Activated CD8-positive, alpha-beta T cell treated with anti-CD3 and anti-CD28 coated beads, Interleukin-2, amount 10 ng/mL, durations not matched to agents 7 days and 5 days (primary cell): ENCODE measurements at regions not wholly inside any gene's neighbourhood (a gene's known extent, or its start where the extent isn't known, plus 50 kb on each side); places are given as distances from the start of the nearest gene placed in this dataset.

ENCODE experiments used
- ATAC-seq: fragments of 150-1000 bp; cut with Tn5 transposase; one replicate; pipeline ENCODE4 v1.10.0; 2021; ENCODE audit warnings: moderate library complexity
- CTCF ChIA-PET: fragments of 350-600 bp; sonication (Branson Sonifier 250); formaldehyde crosslinking; loops from one replicate; lab custom pipeline; 2021; ENCODE audit warnings: antibody characterized with exemption; lab: Charles Lee
- POLR2A ChIA-PET: fragments of 350-600 bp; sonication (Branson Sonifier 250); formaldehyde crosslinking; loops from one replicate; lab custom pipeline; 2021; ENCODE audit warnings: antibody characterized with exemption; lab: Charles Lee
- DNase-seq: peaks from one replicate; pipeline ENCODE4 v3.0.0-alpha.2; 2020
- H3K27ac Mint-ChIP-seq: one replicate; pipeline ENCODE4 v1.8.0; 2021; ENCODE audit warnings: mild to moderate bottlenecking, mixed read lengths
- H3K27me3 Mint-ChIP-seq: one replicate; pipeline ENCODE4 v1.8.0; 2021; ENCODE audit warnings: low read depth, mixed read lengths
- H3K36me3 Mint-ChIP-seq: one replicate; pipeline ENCODE4 v1.8.0; 2021; ENCODE audit warnings: low read depth, mixed read lengths
- H3K4me1 Mint-ChIP-seq: one replicate; pipeline ENCODE4 v1.8.0; 2021; ENCODE audit warnings: low read depth, mixed read lengths
- H3K4me3 Mint-ChIP-seq: one replicate; pipeline ENCODE4 v1.8.0; 2021; ENCODE audit warnings: mild to moderate bottlenecking, mixed read lengths
- H3K9me3 Mint-ChIP-seq: one replicate; pipeline ENCODE4 v1.8.0; 2022; ENCODE audit warnings: mixed read lengths; ENCODE audit not compliant: insufficient read depth

DNA sequence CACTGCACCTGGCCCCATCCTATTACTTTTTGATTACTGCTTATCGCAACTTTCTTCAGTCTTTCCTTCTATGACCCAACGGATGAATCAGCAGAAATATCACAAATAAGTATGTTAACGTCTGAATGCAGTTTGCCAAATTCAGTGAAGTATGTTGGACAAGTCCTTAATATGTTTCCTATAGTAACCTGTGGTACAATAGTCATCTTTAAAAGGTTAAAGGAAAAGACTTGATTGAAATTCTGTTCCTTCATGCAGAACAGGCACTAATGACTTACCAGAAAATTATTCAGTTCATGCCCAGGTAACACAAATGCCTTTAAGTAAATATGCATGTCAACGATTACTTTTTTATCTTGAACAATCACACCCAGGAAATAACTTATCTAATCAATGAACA is 242.6 kb downstream of the KCTD12 start:
- no peak for DNase-seq
- peaks cover 4% of the 10 kb centered on the region for H3K27me3 Mint-ChIP-seq
- H3K9me3 Mint-ChIP-seq: no peaks in the 10 kb centered on the region
- no peak for ATAC-seq
- H3K4me1 Mint-ChIP-seq: no peaks in the 10 kb centered on the region
- H3K4me3 Mint-ChIP-seq: no peak overlapping the region
- H3K36me3 Mint-ChIP-seq: no peaks in the 10 kb centered on the region
- no peak overlapping the region for H3K27ac Mint-ChIP-seq
- CTCF ChIA-PET: no interaction called here
- POLR2A ChIA-PET: no interaction called here

DNA sequence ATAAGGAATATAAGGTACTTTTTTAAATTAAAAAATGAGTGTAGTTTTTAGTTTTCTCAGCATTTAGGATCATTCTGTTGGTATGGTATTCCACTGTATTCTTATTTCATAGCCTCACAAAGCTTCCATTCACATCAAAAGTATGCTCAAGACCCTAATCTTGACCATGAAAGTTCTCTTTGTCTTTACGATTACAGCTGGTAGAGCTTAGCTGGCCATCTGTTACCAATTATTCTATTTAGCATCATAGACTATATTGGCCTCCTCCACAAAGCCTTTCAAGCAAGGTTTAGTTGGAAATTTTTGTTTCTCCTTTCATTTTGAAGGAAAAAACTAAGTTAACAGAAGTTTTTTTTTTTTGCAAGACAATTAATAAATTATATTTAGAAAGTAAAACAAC is 245.1 kb downstream of the KCTD12 start:
- H3K27me3 Mint-ChIP-seq: peaks cover 2% of the 10 kb centered on the region
- CTCF ChIA-PET: no interaction called here
- no peak overlapping the region for H3K4me3 Mint-ChIP-seq
- H3K27ac Mint-ChIP-seq: no peak overlapping the region
- POLR2A ChIA-PET: no interaction called here
- DNase-seq: no peak
- no peak for ATAC-seq
- no peaks in the 10 kb centered on the region for H3K4me1 Mint-ChIP-seq
- H3K36me3 Mint-ChIP-seq: no peaks in the 10 kb centered on the region
- H3K9me3 Mint-ChIP-seq: no peaks in the 10 kb centered on the region

DNA sequence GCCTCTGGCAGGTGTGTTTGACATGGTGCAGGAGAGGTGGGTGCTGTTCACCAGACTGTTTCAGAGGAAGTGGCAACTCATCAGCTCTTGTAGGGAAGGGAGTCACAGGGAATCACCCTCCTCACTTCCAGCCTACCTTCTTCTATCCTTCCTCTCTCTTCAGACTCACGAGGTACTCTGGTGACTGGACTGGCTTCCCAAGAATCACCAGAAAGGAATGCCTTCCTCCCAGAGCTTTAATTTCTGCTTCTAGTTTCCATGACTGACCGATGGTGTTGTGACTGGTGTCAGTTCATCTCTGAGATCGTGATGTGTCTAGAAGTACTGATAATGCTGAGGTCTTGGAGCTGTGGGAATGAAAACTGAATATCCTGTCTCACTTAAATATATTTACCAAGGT is 247.3 kb downstream of the KCTD12 start:
- ATAC-seq (no peak), DNase-seq (no peak)
- H3K9me3 Mint-ChIP-seq: no peaks in the 10 kb centered on the region
- no peaks in the 10 kb centered on the region for H3K4me1 Mint-ChIP-seq
- no peak overlapping the region for H3K4me3 Mint-ChIP-seq
- H3K27me3 Mint-ChIP-seq: peaks cover 2% of the 10 kb centered on the region
- CTCF ChIA-PET: no interaction called here
- POLR2A ChIA-PET: no interaction called here
- no peak overlapping the region for H3K27ac Mint-ChIP-seq
- H3K36me3 Mint-ChIP-seq: no peaks in the 10 kb centered on the region

DNA sequence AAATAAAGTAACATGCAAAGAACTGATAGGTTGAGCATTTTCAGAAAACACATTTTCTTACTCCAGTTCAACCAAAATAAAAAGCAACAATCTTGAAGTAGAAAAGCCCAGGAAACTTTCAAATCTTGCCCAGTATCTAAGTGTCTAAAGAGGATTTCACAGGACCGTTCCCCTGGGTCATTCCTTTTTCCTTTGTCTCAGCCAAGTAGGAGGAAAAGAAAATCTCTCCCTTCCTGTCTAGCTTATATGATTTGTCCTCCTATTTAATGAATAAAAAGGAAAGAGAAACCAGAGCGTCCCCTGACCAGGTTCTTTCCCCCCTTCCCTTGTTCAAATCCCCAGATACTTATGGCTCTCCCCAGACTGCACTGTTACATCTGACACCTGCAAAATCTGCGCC is 248.0 kb downstream of the KCTD12 start:
- Mint-ChIP-seq H3K4me3 (no peak overlapping the region), H3K27ac (no peak overlapping the region), H3K4me1 (no peaks in the 10 kb centered on the region), H3K36me3 (no peaks in the 10 kb centered on the region), H3K27me3 (peaks cover 2% of the 10 kb centered on the region), H3K9me3 (no peaks in the 10 kb centered on the region)
- POLR2A ChIA-PET: no interaction called here
- ATAC-seq (no peak), DNase-seq (no peak)
- CTCF ChIA-PET: no interaction called here

DNA sequence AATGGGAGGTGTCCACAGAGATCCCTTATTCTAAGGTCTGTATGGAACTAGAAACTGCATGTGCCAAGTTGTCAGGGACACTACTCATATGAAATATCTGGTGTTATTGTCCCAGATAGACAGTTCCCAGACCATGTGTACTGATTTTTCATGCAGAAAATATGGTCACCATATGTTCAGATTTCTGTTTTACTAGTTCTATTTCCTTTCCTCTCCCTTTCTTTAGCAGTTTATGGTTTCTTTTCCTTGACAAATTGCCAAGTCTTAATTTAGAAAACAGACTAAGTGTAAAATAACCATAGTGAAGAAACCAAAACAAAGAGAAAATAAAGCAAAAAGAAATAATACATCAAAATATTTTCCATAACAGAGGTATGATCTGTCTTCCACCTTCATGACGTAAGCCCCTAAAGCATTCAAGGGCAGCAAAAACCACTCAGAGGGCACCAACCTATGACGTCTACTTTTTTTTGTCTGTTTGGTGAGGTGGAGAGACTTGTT is 248.5 kb downstream of the KCTD12 start:
- H3K4me3 Mint-ChIP-seq: no peak overlapping the region
- no peaks in the 10 kb centered on the region for H3K4me1 Mint-ChIP-seq
- H3K27me3 Mint-ChIP-seq: peaks cover 2% of the 10 kb centered on the region
- H3K9me3 Mint-ChIP-seq: no peaks in the 10 kb centered on the region
- H3K27ac Mint-ChIP-seq: no peak overlapping the region
- no peaks in the 10 kb centered on the region for H3K36me3 Mint-ChIP-seq
- DNase-seq (no peak), ATAC-seq (no peak)
- ChIA-PET CTCF (no interaction called here), POLR2A (no interaction called here)

DNA sequence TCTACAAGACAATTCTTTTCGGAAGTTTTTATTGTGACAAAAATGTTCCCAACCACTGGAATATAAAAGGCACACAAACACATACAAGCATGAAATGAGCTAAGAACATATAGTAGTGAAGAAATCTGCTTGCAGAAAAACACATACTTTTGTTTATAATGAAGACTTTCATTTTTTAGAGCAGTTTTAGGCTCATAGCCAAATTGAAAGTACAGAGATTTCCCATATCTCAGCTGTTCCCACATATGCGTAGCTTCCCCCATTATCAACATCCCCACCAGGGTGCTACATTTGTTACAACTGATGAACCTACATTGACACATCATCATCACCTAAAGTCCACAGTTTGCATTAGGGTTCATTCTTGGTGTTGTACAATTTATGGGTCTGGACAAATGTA is 249.4 kb downstream of the KCTD12 start:
- ATAC-seq (no peak), DNase-seq (no peak)
- H3K27me3 Mint-ChIP-seq: peaks cover 2% of the 10 kb centered on the region
- no peaks in the 10 kb centered on the region for H3K4me1 Mint-ChIP-seq
- no peak overlapping the region for H3K27ac Mint-ChIP-seq
- ChIA-PET CTCF (no interaction called here), POLR2A (no interaction called here)
- H3K4me3 Mint-ChIP-seq: no peak overlapping the region
- H3K36me3 Mint-ChIP-seq: no peaks in the 10 kb centered on the region
- H3K9me3 Mint-ChIP-seq: no peaks in the 10 kb centered on the region

DNA sequence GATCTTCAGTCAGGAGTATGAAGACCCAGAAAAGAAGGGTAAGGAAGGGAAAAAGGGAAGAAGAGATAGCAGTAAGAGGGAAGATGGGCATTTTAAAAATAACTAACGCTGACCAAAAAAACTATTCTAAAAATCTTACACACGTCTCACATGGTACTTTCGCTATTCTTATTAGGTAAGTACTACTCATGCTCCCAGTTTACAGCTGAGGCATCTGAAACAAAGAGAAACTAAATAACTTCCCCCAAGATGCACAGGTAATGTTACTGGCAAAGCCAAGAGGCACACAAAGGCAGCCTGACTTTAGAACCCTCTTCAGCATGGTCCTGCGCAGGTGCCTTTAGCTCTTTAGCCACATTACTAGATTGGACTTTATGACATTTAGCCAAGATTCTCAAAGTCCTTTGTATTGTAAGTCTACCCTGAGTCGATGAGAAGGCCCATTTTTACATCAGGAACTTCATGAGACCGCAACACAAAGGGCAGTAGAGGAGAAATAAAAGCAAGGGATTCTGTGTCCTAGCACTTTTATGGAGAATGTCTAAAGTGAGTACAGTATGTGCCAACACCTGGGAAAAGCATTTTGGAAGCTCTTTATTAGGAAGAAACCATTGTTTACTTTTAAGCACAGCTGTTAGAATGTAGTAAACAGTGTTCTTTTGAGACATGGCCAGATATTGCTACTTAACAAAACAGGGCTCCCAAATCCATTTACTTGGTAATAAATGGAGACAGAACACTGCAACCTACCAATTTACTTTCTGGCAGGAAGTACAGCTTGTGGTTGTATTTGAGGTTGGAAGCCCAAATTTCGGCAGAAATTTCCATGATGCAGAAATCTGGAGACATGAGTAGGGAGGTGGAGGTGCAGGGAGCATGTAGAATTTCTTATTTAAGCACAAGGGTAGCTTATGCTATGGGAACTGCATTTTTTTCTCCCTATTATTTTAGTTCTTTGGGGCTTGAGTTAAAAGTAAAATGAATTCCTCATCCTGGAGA is 250.7 kb downstream of the KCTD12 start:
- no peak for DNase-seq
- Mint-ChIP-seq H3K27me3 (peaks cover 2% of the 10 kb centered on the region), H3K9me3 (no peaks in the 10 kb centered on the region), H3K4me3 (no peak overlapping the region), H3K27ac (no peak overlapping the region), H3K4me1 (no peaks in the 10 kb centered on the region), H3K36me3 (no peaks in the 10 kb centered on the region)
- ChIA-PET POLR2A (no interaction called here), CTCF (no interaction called here)
- ATAC-seq: no peak

DNA sequence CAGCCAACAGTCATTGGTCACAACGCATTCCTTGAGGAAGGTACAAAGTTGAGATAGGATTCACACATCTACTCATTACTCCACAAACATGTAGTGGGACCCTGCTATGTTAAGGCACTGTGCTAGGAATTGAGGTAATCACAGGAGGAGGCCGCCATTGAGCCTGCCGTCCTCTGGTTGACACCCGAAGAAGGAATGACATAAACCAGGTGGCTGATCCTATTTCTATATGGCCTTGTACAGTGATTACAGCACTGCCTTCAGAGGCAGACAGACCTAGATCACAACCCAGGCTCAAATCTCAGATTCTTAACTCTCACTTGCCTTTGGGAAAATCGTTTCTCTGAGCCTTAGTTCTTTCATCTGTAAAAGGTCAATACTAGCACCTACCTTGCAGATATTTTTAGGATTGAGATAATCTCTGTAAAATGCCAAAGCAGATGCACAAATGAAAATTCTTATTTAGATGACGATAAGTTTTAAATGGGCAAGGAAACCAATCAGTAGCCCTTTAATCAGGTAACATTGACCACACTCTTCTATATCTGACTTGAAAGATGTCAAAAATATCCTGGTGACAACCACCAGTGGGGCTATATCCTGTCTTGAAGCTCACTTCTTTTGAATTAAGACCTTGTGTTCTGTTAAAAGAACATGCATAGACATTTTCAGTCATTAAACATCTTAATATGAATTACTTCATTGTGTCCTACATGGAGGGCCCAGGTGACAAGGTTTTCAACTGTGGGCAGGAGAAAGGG is 251.6 kb downstream of the KCTD12 start:
- no peak overlapping the region for H3K27ac Mint-ChIP-seq
- no peak for ATAC-seq
- POLR2A ChIA-PET: no interaction called here

DNA sequence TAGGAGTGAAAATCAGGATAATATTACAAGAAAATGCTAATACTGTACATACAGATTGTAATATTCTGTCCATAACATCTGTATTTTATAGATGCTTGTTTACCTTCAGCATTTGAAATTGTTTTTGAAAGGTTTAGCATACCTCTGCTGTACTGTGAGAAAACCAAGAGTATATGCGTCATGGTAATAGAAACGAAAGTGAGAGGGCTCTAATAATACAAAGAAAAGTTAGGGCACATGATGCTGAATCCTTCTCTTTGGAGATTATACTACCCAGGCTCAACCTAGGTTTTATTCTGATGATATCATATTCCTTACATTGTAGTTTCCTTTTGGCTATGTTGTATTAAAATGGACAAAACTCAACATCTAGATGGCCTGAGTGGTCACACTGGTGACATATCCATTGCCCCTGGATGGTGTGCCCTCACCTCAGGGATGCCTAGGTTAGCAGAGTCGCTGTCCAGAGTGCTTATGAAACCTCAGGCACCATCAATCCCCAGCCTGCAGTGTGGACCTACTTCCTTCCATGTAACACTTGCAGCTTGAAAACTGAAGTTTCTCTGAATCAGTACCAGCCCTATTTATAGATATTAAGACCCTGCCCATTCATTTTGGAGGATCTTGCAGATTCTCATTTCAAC is 253.7 kb downstream of the KCTD12 start:
- H3K4me3 Mint-ChIP-seq: no peak overlapping the region
- no peak for ATAC-seq
- CTCF ChIA-PET: no interaction called here
- no peak for DNase-seq
- no peaks in the 10 kb centered on the region for H3K9me3 Mint-ChIP-seq
- H3K36me3 Mint-ChIP-seq: no peaks in the 10 kb centered on the region
- no peaks in the 10 kb centered on the region for H3K4me1 Mint-ChIP-seq
- no peak overlapping the region for H3K27ac Mint-ChIP-seq
- POLR2A ChIA-PET: no interaction called here
- H3K27me3 Mint-ChIP-seq: no peaks in the 10 kb centered on the region

More for the DNA sequence above, 251.6 kb downstream of the KCTD12 start:
- Mint-ChIP-seq H3K4me1 (no peaks in the 10 kb centered on the region), H3K9me3 (no peaks in the 10 kb centered on the region), H3K27me3 (peaks cover 2% of the 10 kb centered on the region), H3K4me3 (no peak overlapping the region), H3K36me3 (no peaks in the 10 kb centered on the region)
- no peak for DNase-seq
- CTCF ChIA-PET: no interaction called here

DNA sequence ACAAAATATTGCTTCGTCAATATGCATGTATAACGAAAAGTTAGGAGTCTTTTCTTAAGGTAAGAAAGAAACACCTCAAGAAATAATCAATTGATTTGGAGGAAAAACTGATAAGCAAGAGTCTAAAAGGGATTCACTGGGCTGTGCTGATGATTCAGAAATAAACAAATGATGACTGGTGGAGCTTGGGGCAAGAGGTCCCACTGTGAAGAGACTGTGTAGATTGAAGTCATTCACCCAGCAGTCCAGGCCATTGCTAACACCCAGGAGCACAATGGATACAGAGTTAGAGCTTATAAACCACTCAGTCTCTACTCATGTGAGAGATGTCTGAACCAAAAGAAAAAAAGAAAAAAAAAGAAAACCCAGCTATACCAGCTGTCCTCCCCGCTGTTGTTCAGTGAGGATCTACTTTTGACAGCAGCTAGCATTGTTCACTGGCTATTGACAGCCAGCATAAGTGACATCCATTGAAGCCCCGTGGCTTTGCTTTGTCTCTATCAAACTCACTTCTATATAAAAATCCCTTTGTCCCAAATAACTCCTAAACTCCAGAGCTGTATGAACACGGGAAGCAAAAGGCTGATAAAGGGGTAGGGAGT is 255.5 kb downstream of the KCTD12 start:
- ATAC-seq (no peak), DNase-seq (no peak)
- Mint-ChIP-seq H3K27ac (no peak overlapping the region), H3K36me3 (no peaks in the 10 kb centered on the region), H3K9me3 (no peaks in the 10 kb centered on the region), H3K4me1 (no peaks in the 10 kb centered on the region), H3K27me3 (no peaks in the 10 kb centered on the region), H3K4me3 (no peak overlapping the region)
- CTCF ChIA-PET: no interaction called here
- POLR2A ChIA-PET: no interaction called here

DNA sequence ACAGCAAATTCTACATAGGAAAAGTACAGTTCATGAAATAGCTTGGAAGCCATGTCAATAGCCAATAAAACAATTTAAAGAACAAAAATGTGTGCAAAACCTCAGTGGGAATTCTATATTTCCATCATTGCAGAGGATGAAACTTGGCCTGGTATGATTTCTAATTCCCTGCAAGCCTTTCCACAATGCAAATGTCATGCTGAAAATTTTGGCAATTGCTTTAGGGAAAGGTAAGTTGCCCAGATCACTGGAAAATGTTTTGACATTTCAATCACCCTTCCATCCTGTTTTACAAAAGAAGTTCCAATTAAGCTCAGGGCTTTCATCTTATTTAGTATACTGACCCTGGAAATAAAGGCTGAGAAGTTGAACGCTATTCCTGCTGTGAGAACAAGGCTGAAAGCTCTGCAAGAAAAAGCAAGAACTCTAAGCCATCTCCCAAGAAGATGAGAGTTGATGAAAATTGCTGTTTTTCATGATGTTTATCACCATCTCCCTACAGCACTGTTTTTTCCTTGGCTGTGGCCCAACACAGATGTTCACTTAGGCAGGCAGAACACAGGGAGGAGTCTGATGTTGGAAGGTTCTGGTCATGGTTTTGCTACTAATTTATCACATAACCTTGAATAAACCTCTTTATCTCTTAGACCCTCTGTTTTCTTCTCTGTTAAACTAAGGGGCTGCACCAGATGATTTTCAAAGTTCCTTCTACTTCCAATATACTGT is 263.7 kb downstream of the KCTD12 start:
- Mint-ChIP-seq H3K36me3 (no peaks in the 10 kb centered on the region), H3K4me3 (no peak overlapping the region), H3K9me3 (no peaks in the 10 kb centered on the region), H3K4me1 (no peaks in the 10 kb centered on the region), H3K27ac (no peak overlapping the region), H3K27me3 (peaks cover 2% of the 10 kb centered on the region)
- ATAC-seq: no peak
- no peak for DNase-seq
- ChIA-PET POLR2A (no interaction called here), CTCF (no interaction called here)
